Body of pancreas (tissue), 4 donors: ENCODE measurements at regions not wholly inside any gene's neighbourhood (a gene's known extent, or its start where the extent isn't known, plus 50 kb on each side); places are given as distances from the start of the nearest gene placed in this dataset.

ENCODE experiments used
- CTCF ChIP-seq, 7 experiments: fragments of 450-650 bp in 4 of 7; fragments of 200-600 bp in 3 of 7; sonication (generic) in 3 of 7; IDR thresholded peaks; one replicate each; pipeline ENCODE4 v1.5.1; 2016 to 2019; ENCODE audit warnings: antibody characterized with exemption in 7 of 7
- POLR2A ChIP-seq, 3 donors: fragments of 450-650 bp; IDR thresholded peaks; one replicate each; pipeline ENCODE4 v1.6.1; 2016; ENCODE audit warnings: antibody characterized with exemption in 3 of 3, mild to moderate bottlenecking in 2 of 3

DNA sequence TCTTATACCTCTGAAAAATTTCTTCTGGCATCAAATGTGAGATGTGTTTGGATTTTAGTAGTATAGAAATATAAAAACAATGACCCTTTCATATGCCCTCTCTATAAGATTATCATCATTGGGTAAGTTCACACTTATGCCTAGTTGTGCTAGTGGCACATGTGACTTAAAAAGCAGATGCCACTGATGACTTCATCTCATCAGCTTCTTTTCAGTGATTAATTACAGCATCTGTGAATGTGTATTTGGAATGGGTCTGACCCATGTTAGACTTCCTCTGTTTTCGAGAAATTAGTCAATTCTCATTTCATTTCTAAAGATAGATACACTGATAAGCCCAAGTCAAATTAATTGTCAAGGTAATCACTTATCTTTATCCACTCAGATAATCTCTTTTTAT lies 698.7 kb downstream of the GABRG1 start:
- TF ChIP-seq CTCF (IDR thresholded peaks at IDR 0.05) (no peak), POLR2A (IDR thresholded peaks at IDR 0.05) (no peak)
